ENCODE measurements at regions not wholly inside any gene's neighbourhood (a gene's known extent, or its start where the extent isn't known, plus 50 kb on each side); places are given as distances from the start of the nearest gene placed in this dataset.
"Not testable (repeated sequence)": the region's sequence is repeated elsewhere in the genome, so short reads cannot be mapped to it uniquely, and the experiment has no call there.

- no peak for DNase-seq
Measured at GRCh38 chr2:15753811-15754702, 162.4 kb downstream of the DDX1 start.

- no peak for DNase-seq
Measured at GRCh38 chr2:15754703-15755099, 163.0 kb downstream of the DDX1 start.

DNA sequence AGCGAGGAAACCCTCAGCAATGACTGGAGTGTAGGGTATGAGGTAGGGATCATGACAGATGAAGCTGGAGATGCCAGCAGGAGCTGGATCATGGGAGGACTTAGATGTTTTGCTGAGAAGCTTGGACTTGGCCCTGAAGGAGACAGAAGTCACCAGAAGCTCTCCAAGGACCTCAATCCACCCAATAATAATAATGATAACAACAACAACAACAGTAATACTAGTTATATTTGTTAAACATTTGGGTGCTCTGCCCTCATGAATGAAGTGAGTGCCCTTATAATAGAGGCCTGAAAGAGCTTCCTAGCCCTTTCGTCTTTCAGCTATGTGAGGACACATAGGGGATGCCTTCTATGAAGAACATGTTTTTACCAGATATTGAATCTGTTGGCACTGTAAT lies 163.9 kb downstream of the DDX1 start:
- no peak for DNase-seq

GRCh38 chr2:15756011-15756550 lies 164.4 kb downstream of the DDX1 start:
- no peak for DNase-seq

- no peak for DNase-seq
Measured at GRCh38 chr2:15756882-15757819, 165.5 kb downstream of the DDX1 start.

DNA sequence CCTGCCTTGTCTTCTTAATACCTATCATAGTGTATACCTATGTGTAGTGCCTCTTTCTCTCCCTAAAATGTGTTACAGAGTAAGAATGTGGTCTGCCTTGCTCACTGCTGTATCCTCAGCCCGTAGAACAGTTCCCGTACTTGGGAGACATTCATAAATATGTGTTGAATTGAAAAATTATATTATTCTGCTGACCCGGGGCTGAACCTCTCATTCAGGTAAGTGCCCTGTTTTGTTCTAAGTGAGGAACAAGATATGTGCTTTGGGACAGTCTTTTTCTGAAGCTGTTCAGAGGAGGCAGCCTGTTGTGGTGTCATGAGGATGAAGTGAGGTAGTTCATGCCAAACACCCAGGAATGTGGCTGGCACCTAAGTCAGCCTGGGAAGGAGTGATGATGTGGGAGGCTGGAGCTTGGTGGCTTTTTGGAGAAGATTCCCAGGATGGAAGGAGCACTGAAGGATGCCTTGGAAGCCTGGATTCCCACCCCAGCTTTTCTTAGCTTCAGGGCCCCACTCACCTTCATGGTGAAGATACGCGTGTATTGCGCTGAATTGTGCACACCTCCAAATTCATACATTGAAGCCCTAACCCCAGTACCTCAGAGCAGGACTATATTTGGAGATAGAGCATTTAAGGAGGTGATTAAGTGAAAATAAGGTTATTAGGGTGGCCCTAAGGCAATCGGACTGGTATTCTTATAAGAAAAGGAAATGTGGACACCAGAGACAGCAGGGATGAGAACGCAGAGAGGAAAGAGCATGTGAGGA lies 166.3 kb downstream of the DDX1 start:
- no peak for DNase-seq

DNA sequence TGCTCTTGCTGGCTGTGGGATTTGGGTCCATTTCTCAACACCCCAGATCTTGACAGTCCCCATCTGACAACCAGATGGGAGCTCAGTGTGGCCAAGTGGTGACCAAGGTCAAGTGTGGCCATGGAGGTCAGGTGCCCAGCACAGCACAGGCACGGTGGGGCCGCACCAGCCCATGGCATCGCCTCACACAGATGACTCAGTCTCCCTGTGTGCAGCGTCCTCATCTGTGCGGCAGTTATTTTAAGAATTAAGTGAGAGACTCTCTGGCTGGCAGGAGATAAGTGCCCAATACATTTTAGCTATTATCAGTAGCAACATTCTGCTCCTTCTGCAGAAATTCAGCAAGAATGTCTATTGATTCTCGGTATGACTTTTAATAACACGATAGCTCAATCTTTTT lies 167.2 kb downstream of the DDX1 start:
- no peak for DNase-seq

- no peak for DNase-seq
Measured at GRCh38 chr2:15759385-15759784, 167.7 kb downstream of the DDX1 start.

GRCh38 chr2:15759791-15760190 lies 168.1 kb downstream of the DDX1 start:
- not testable (repeated sequence) for DNase-seq

DNA sequence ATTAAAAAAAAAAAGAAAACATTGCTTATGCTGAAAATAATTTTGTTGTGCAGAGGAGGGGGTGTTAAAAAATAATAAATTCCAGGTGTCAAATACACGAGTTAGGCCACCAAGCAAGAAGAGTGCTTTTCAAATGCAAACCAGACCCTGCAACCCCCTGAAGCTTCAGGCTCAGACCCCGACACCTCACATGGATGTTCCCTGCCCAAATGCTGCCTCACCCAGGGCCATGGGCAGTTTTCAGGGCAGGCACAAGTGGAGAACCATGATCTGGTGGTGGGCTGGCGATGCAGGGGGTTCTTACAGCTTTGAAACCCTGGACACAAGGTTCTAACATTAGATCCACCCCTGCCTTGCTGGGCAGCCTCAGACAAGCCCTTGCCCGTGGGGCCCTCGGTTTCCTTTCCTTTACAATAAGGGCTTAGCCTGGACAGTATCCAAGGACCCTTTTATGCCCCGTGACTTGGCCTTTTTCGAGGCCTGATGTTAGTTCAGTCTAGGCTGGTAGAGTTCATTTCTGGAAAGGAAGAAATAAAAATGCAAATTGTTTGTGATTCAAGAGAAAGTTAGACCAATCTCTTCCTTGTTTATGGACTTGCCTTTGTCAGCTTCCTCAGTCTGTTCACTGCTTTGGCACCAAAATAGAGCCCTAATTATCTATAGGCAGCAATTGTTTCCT lies 168.7 kb downstream of the DDX1 start:
- no peak for DNase-seq

GRCh38 chr2:15761056-15761455 lies 169.4 kb downstream of the DDX1 start:
- no peak for DNase-seq

- DNase-seq = no peak
Measured at GRCh38 chr2:15761910-15762309, 170.2 kb downstream of the DDX1 start.

DNA sequence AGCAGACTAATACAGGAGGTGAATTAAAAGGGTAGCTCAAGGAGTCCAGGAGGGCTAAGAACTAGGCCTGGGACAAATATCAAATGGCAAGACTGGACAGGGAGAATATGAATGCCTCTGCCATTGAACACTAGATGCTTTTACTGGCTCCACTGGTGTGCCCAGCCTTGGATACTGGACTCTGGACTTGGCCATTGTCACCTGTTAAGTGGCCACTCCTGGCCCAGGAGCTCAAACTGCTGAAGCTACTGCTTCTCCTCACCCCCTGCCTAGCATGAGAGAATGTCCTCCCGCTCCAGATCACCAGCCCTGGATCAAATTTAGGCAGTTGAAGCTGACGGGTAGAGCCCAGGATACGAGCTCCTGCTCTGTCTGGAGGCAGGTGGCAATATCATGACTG lies 170.8 kb downstream of the DDX1 start:
- DNase-seq = no peak

- no peak for DNase-seq
Measured at GRCh38 chr2:15763106-15763821, 171.6 kb downstream of the DDX1 start.

- no peak for DNase-seq
Measured at GRCh38 chr2:15763822-15764682, 172.4 kb downstream of the DDX1 start.

DNA sequence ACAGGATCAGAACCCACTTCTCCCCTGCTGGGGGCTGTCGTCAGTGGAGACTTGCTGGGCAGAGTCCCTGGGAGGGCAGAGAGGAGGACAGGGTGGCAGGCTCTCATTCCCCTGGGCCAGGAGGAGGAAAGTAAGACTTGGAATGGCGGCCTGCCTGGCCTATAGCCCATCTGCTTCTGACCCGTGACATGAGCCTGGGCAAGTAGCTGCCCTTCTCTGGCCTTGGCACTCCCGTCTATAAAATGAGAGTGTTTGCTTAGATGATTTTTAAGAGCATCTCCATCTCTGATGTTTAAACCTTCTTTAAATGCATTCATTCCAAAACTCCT lies 173.0 kb downstream of the DDX1 start:
- DNase-seq = no peak

DNA sequence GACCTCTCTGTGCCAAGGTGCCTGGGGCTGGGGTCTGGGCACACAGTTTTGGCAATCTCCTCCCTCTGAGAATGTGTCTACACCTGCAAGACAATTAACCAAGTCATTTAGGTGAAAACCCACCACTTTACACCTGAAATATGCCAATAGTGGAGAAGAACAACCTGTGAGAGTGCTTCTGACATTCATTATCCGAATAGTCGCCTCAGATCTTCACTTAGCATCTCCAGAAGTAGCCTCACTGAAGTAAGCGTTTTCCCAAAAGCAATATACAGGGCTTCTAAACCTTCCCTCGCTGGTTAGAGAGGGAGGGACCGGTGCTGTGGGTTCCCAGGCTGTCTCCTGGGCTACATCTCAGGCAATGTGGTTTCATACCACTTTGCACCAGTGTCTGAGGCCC lies 173.5 kb downstream of the DDX1 start:
- DNase-seq = no peak

DNA sequence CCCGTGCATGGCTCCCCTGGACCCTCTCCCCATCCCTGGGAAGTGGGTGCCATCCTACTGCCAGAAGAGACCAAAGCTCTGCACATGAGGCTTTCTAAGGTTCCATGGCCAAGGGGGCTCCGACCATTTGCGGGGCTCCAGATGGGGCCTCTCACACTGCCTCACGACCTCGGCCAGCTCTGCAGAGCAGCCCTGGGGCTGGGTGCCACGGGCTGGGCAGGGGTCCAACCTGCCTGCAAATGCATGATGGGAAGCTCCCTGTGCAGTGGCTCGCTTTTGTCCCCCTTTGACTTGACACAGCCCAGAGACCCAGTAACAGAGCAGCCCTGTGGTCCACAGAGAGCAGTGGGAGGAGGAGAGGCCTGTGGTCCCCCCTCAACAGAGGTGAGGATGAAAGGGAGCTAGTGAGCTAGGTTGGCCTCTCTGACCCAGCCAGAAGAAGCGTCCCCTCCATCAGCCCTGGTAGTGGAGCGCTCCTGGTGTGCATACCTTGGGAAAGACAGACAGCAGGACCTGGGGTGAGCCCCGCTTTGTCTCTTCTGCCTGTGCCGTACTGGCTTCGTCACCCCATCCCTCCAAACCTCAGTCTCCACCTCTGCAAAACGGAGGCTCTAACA lies 174.1 kb downstream of the DDX1 start:
- no peak for DNase-seq

DNA sequence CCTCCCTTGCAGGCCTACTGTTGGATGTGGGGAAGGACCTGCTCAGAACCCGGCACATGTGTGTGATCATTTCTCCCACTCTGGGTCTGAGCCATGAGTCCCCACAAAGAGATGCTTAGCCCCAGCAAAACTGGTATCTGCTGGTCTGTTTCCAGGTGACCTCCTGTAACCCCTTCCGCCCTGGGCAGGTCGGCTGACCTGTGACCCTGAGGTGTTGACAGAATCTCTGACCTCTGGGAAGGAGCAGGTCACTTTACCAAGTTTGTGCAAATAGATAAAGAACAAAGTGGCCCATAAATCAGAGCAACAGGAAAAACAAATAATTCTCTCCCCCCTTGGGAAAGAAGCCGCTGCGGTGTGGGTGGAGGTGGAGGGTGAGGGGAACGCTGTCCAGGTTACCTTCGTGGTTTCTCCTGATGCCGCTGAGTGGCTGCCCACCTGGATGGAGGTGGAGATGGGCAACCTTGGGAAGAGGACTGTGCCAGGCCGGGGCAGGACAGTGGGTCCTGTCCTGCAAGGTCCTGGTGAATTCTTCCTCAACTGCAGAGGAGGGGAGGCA lies 174.0 kb upstream of the MYCN start:
- no peak for DNase-seq
